ENCODE measurements at regions not wholly inside any gene's neighbourhood (a gene's known extent, or its start where the extent isn't known, plus 50 kb on each side); places are given as distances from the start of the nearest gene placed in this dataset.

GRCh38 chr1:181144238-181144637, 55.7 kb downstream of the IER5 start:
- TF ChIP-seq, protein P1, sequence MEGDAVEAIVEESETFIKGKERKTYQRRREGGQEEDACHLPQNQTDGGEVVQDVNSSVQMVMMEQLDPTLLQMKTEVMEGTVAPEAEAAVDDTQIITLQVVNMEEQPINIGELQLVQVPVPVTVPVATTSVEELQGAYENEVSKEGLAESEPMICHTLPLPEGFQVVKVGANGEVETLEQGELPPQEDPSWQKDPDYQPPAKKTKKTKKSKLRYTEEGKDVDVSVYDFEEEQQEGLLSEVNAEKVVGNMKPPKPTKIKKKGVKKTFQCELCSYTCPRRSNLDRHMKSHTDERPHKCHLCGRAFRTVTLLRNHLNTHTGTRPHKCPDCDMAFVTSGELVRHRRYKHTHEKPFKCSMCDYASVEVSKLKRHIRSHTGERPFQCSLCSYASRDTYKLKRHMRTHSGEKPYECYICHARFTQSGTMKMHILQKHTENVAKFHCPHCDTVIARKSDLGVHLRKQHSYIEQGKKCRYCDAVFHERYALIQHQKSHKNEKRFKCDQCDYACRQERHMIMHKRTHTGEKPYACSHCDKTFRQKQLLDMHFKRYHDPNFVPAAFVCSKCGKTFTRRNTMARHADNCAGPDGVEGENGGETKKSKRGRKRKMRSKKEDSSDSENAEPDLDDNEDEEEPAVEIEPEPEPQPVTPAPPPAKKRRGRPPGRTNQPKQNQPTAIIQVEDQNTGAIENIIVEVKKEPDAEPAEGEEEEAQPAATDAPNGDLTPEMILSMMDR (IDR thresholded peaks at IDR 0.05): no peak
- TF ChIP-seq POLR2A (IDR thresholded peaks at IDR 0.05): no peak

All from thyroid gland (tissue), 4 donors.